GM12878 (cell line): ENCODE measurements at regions not wholly inside any gene's neighbourhood (a gene's known extent, or its start where the extent isn't known, plus 50 kb on each side); places are given as distances from the start of the nearest gene placed in this dataset.

ENCODE experiments used
- ATAC-seq: fragments of 200-7000 bp; cut with Tn5 transposase; 3 replicates; pipeline ENCODE4 v1.9.1; 2020; ENCODE audit warnings: mild to moderate bottlenecking, moderate library complexity
- BruUV-seq: library from RNA; stranded (reverse); fragments of 400-500 nt; replicated peaks from 2 replicates; lab custom pipeline; 2021; lab: Mats Ljungman, UMichigan
- CTCF ChIA-PET: fragments of 300-600 bp; sonication (Branson Sonifier 250); formaldehyde crosslinking; extraction: SDS; loops from one replicate; lab custom pipeline; 2021; ENCODE audit warnings: inconsistent platforms; lab: Yijun Ruan, JAX
- POLR2A ChIA-PET: fragments of 350-600 bp; formaldehyde crosslinking; extraction: SDS; loops from one replicate; lab custom pipeline; 2021; ENCODE audit warnings: inconsistent platforms; lab: Charles Lee
- RAD21 ChIA-PET: fragments of 300-600 bp; sonication (Branson Sonifier 250); formaldehyde crosslinking; loops from one replicate; lab custom pipeline; 2023; ENCODE audit warnings: antibody characterized with exemption; ENCODE audit not compliant: unreplicated experiment; lab: Charles Lee
- SMC1A ChIA-PET: fragments of 300-600 bp; sonication (Branson Sonifier 250); formaldehyde crosslinking; loops from one replicate; lab custom pipeline; 2023; ENCODE audit not compliant: unreplicated experiment, uncharacterized antibody; lab: Charles Lee
- DNase-seq: peaks from one replicate; pipeline ENCODE4 v3.0.0-alpha.2; 2011; ENCODE audit warnings: low read depth, low spot score
- FAIRE-seq: peaks from 3 replicates; lab custom pipeline; 2011; peaks lifted over from hg19 to GRCh38; lab: Jason Lieb, UNC
- H2AFZ ChIP-seq: 2 replicates; pipeline ENCODE4 v1.6.0; 2011; ENCODE audit warnings: low read depth, low read length, control low read depth; ENCODE audit not compliant: control insufficient read depth
- H3K27ac ChIP-seq: 2 replicates; pipeline ENCODE4 v1.5.1; 2011; ENCODE audit warnings: control low read depth; ENCODE audit not compliant: control insufficient read depth, insufficient read depth
- H3K27me3 ChIP-seq, 2 experiments: replicated peaks in 1 of 2; 2 replicates each; pipeline versions ENCODE4 v1.6.0 to v1.6.1; 2011; ENCODE audit warnings: low read length in 1 of 2; ENCODE audit not compliant: control insufficient read depth in 2 of 2, insufficient read depth in 2 of 2
- H3K36me3 ChIP-seq, 2 experiments: 2 replicates each; pipeline ENCODE4 v1.5.1; 2011; ENCODE audit warnings: low read length in 1 of 2; ENCODE audit not compliant: control insufficient read depth in 2 of 2, insufficient read depth in 2 of 2
- H3K4me1 ChIP-seq: 2 replicates; pipeline ENCODE4 v1.6.1; 2011; ENCODE audit warnings: mild to moderate bottlenecking, low read length, moderate library complexity, mixed read lengths; ENCODE audit not compliant: control insufficient read depth, insufficient read depth
- H3K4me2 ChIP-seq: 2 replicates; pipeline ENCODE4 v1.6.0; 2011; ENCODE audit warnings: control low read depth; ENCODE audit not compliant: control insufficient read depth, insufficient read depth
- H3K4me3 ChIP-seq: fragments of 200-600 bp; sonication (generic); 2 replicates; pipeline ENCODE4 v1.5.1; 2016
- H3K79me2 ChIP-seq: 2 replicates; pipeline ENCODE4 v1.6.0; 2011; ENCODE audit warnings: low read length; ENCODE audit not compliant: control insufficient read depth, insufficient read depth
- H3K9ac ChIP-seq: 2 replicates; pipeline ENCODE4 v1.8.0; 2011; ENCODE audit warnings: low read length, control low read depth, mixed read lengths; ENCODE audit not compliant: control insufficient read depth, insufficient read depth
- H3K9me3 ChIP-seq: replicated peaks from 3 replicates; pipeline ENCODE4 v1.5.1; 2011; ENCODE audit warnings: mild to moderate bottlenecking, low read length; ENCODE audit not compliant: control insufficient read depth, insufficient read depth
- H4K20me1 ChIP-seq: 2 replicates; pipeline ENCODE4 v1.6.0; 2011; ENCODE audit not compliant: control insufficient read depth, insufficient read depth
- ATF2 ChIP-seq: IDR thresholded peaks from 2 replicates; pipeline ENCODE4 v1.6.1; 2012; ENCODE audit warnings: low read length, inconsistent platforms
- CHD1 ChIP-seq: IDR thresholded peaks from 2 replicates; pipeline ENCODE4 v1.6.1; 2012; ENCODE audit warnings: low read depth, low read length, improper control_type of control experiment
- CREM ChIP-seq: IDR thresholded peaks from 2 replicates; pipeline ENCODE4 v1.6.1; 2014; ENCODE audit warnings: antibody characterized with exemption, low read depth
- IKZF1 ChIP-seq: fragments of 450-650 bp; conservative IDR thresholded peaks from 2 replicates; pipeline ENCODE4 v1.6.1; 2017; ENCODE audit warnings: antibody characterized with exemption, mild to moderate bottlenecking
- IRF5 ChIP-seq: fragments of 450-650 bp; IDR thresholded peaks from 2 replicates; pipeline ENCODE4 v1.6.1; 2017; ENCODE audit warnings: borderline replicate concordance
- MXI1 ChIP-seq: fragments of 150-350 bp; IDR thresholded peaks from 2 replicates; pipeline ENCODE4 v1.6.1; 2011; ENCODE audit warnings: low read depth, mild to moderate bottlenecking, inconsistent platforms, low read length, improper control_type of control experiment
- NR2F1 ChIP-seq: fragments of 450-650 bp; conservative IDR thresholded peaks from 2 replicates; pipeline ENCODE4 v1.6.1; 2017; ENCODE audit warnings: mild to moderate bottlenecking
- NRF1 ChIP-seq: conservative IDR thresholded peaks from 2 replicates; pipeline ENCODE4 v1.6.1; 2011; ENCODE audit warnings: mild to moderate bottlenecking, low read depth, low read length, improper control_type of control experiment
- PKNOX1 ChIP-seq: fragments of 450-650 bp; IDR thresholded peaks from 2 replicates; pipeline ENCODE4 v1.6.1; 2016; ENCODE audit warnings: mild to moderate bottlenecking
- RELA ChIP-seq: fragments of 450-650 bp; IDR thresholded peaks from 2 replicates; pipeline ENCODE4 v1.8.0; 2014; ENCODE audit warnings: borderline replicate concordance; ENCODE audit not compliant: partially characterized antibody
- SMARCA5 ChIP-seq: fragments of 450-650 bp; IDR thresholded peaks from 2 replicates; pipeline ENCODE4 v1.6.1; 2017; ENCODE audit warnings: mild to moderate bottlenecking
- WGBS: methylation state at CpG from one replicate; pipeline ENCODE4 v1.1.6; 2016; ENCODE audit warnings: low lambda C conversion rate; ENCODE audit not compliant: insufficient replicate concordance, insufficient coverage; ENCODE audit errors: missing lambda C conversion rate; 5-methylcytosine and 5-hydroxymethylcytosine counted together
- in situ Hi-C: fragments of 300-500 bp; cut with MboI; formaldehyde crosslinking; loops from 9 replicates; pipeline ENCODE4 v1.14.3; 2018; ENCODE audit warnings: mixed read lengths
- intact Hi-C: fragments of 100-400 bp; cut with micrococcal nuclease; formaldehyde crosslinking; loops from one replicate; pipeline ENCODE4 v1.14.2; 2022; ENCODE audit not compliant: unreplicated experiment

DNA sequence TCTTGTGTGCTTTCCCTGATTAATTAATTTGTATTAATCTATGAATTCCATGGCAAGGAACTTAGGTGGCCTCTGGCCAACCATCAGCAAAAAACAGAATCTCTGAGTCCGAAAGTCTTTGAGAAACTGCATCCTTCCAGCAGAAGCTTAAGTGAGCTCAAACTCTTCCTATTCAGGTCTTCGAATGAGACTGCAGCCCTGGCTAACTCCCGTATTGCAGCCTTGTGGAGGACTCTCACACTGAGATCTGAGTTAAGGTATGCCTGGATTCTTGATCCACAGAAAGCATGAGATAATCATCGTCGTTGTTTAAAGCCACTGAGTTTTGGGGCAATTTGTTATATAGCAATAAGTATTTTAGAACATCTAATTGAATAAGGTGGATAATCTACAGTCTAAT is 1143.9 kb upstream of the NXPH2 start:
- DNase-seq (no peak), FAIRE-seq (no peak), ATAC-seq (no peak)
- Histone ChIP-seq H3K4me3 (no peak overlapping the region), H3K4me1 (no peaks in the 10 kb centered on the region), H3K9me3 (no peaks in the 10 kb centered on the region), H2AFZ (no peak overlapping the region), H4K20me1 (no peaks in the 10 kb centered on the region), H3K27me3 (no peaks in the 10 kb centered on the region), H3K36me3 (no peaks in the 10 kb centered on the region), H3K4me2 (no peak overlapping the region), H3K79me2 (no peaks in the 10 kb centered on the region), H3K9ac (no peak overlapping the region), H3K27ac (no peak overlapping the region)
- WGBS: under 1% methylated on average over 5 of the region's 5 CpGs
- no peak for TF ChIP-seq CHD1
- no peak for TF ChIP-seq IKZF1
- no peak for TF ChIP-seq NRF1
- TF ChIP-seq MXI1: no peak
- TF ChIP-seq CREM: no peak
- no peak for TF ChIP-seq IRF5
- no peak for TF ChIP-seq RELA
- no peak for TF ChIP-seq ATF2
- TF ChIP-seq PKNOX1: no peak
- TF ChIP-seq SMARCA5: no peak
- no peak for TF ChIP-seq NR2F1
- ChIA-PET POLR2A (no interaction called here), SMC1A (no interaction called here), CTCF (no interaction called here), RAD21 (no interaction called here)
- BruUV-seq: no TSS peak
- intact Hi-C loops (no loop called here), in situ Hi-C loops (no loop called here)
